ENCODE measurements at regions not wholly inside any gene's neighbourhood (a gene's known extent, or its start where the extent isn't known, plus 50 kb on each side); places are given as distances from the start of the nearest gene placed in this dataset.

DNA sequence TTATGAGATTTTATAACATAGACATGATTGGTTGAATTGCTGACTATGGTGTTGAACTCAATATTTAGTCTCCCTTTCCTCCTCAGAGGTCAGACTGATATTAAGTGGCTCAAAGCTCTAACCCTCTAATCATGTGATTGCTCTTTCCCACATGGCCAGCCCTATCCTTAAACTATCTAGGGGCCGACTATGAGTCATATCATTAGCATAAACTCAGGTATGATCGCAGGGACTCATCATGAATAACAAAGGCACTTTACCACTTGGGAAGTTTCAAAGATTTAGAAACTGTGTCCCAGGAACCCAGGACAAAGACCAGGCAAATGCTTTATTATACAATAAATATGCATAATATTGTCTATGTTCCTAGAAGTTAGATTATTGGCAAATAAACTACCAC lies 894.6 kb upstream of the NEGR1 start:
- TF ChIP-seq, protein P1, sequence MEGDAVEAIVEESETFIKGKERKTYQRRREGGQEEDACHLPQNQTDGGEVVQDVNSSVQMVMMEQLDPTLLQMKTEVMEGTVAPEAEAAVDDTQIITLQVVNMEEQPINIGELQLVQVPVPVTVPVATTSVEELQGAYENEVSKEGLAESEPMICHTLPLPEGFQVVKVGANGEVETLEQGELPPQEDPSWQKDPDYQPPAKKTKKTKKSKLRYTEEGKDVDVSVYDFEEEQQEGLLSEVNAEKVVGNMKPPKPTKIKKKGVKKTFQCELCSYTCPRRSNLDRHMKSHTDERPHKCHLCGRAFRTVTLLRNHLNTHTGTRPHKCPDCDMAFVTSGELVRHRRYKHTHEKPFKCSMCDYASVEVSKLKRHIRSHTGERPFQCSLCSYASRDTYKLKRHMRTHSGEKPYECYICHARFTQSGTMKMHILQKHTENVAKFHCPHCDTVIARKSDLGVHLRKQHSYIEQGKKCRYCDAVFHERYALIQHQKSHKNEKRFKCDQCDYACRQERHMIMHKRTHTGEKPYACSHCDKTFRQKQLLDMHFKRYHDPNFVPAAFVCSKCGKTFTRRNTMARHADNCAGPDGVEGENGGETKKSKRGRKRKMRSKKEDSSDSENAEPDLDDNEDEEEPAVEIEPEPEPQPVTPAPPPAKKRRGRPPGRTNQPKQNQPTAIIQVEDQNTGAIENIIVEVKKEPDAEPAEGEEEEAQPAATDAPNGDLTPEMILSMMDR (IDR thresholded peaks at IDR 0.05), result no peak
- no peak for TF ChIP-seq POLR2A (IDR thresholded peaks at IDR 0.05)

Data from adrenal gland (tissue), 5 donors.